WTC11 (cell line): ENCODE measurements at regions not wholly inside any gene's neighbourhood (a gene's known extent, or its start where the extent isn't known, plus 50 kb on each side); places are given as distances from the start of the nearest gene placed in this dataset.

ENCODE experiments used
- ATAC-seq: fragments of 200-7000 bp; cut with Tn5 transposase; 2 replicates; pipeline ENCODE4 v1.10.0; 2021; ENCODE audit warnings: mild to moderate bottlenecking, moderate library complexity
- CTCF ChIA-PET: fragments of 300-600 bp; sonication (Branson Sonifier 250); formaldehyde crosslinking; loops from one replicate; lab custom pipeline; 2021; ENCODE audit warnings: antibody characterized with exemption; lab: Charles Lee
- POLR2A ChIA-PET: fragments of 350-600 bp; sonication (Branson Sonifier 250); formaldehyde crosslinking; loops from one replicate; lab custom pipeline; 2021; ENCODE audit warnings: antibody characterized with exemption; lab: Charles Lee
- DNase-seq: peaks from one replicate; pipeline ENCODE4 v3.0.0; 2021; ENCODE audit warnings: low spot score
- H3K27ac Mint-ChIP-seq: 2 replicates; pipeline ENCODE4 v1.8.0; 2021; ENCODE audit warnings: mixed read lengths
- H3K27me3 Mint-ChIP-seq: 2 replicates; pipeline ENCODE4 v1.8.0; 2021; ENCODE audit warnings: low read depth, mild to moderate bottlenecking, moderate library complexity, mixed read lengths
- H3K36me3 Mint-ChIP-seq: 2 replicates; pipeline ENCODE4 v1.8.0; 2021; ENCODE audit warnings: mixed read lengths
- H3K4me1 Mint-ChIP-seq: 2 replicates; pipeline ENCODE4 v1.8.0; 2022; ENCODE audit warnings: mixed read lengths
- H3K4me3 Mint-ChIP-seq: 2 replicates; pipeline ENCODE4 v1.8.0; 2021; ENCODE audit warnings: mild to moderate bottlenecking, moderate library complexity, mixed read lengths
- H3K9me3 Mint-ChIP-seq: 2 replicates; pipeline ENCODE4 v1.8.0; 2021; ENCODE audit warnings: mixed read lengths
- EMX1 ChIP-seq: fragments of 250-450 bp; sonication (Bioruptor Pico); IDR thresholded peaks from 2 replicates; pipeline ENCODE4 v1.8.0; 2021; ENCODE audit warnings: mild to moderate bottlenecking
- IRF2 ChIP-seq: sonication (generic); formaldehyde crosslinking; IDR thresholded peaks from 2 replicates; pipeline ENCODE4 v1.8.0; 2022; ENCODE audit warnings: low read depth, missing genetic modification reagents, borderline replicate concordance
- MYBL2 ChIP-seq: sonication (generic); formaldehyde crosslinking; IDR thresholded peaks from 2 replicates; pipeline ENCODE4 v1.8.1; 2023; ENCODE audit warnings: mild to moderate bottlenecking, moderate library complexity, missing genetic modification reagents
- NFE2L1 ChIP-seq: sonication (generic); formaldehyde crosslinking; IDR thresholded peaks from 2 replicates; pipeline ENCODE4 v1.8.1; 2023; ENCODE audit warnings: missing genetic modification reagents
- NFYB ChIP-seq: sonication (generic); formaldehyde crosslinking; conservative IDR thresholded peaks from 2 replicates; pipeline ENCODE4 v1.8.0; 2022; ENCODE audit warnings: low read depth, missing genetic modification reagents
- NR2C2 ChIP-seq: sonication (generic); formaldehyde crosslinking; IDR thresholded peaks from 2 replicates; pipeline ENCODE4 v1.8.0; 2022; ENCODE audit warnings: mild to moderate bottlenecking, missing genetic modification reagents
- NR3C1 ChIP-seq: sonication (generic); formaldehyde crosslinking; conservative IDR thresholded peaks from 2 replicates; pipeline ENCODE4 v1.8.1; 2023; ENCODE audit warnings: low read depth, mild to moderate bottlenecking, missing genetic modification reagents
- RELA ChIP-seq: sonication (generic); formaldehyde crosslinking; IDR thresholded peaks from 2 replicates; pipeline ENCODE4 v1.8.1; 2022; ENCODE audit warnings: missing genetic modification reagents, mild to moderate bottlenecking, borderline replicate concordance
- ZBTB21 ChIP-seq: sonication (generic); formaldehyde crosslinking; IDR thresholded peaks from 2 replicates; pipeline ENCODE4 v1.8.1; 2023; ENCODE audit warnings: mild to moderate bottlenecking, missing genetic modification reagents, borderline replicate concordance
- ZNF138 ChIP-seq: sonication (generic); formaldehyde crosslinking; conservative IDR thresholded peaks from 2 replicates; pipeline ENCODE4 v1.8.1; 2022; ENCODE audit warnings: mild to moderate bottlenecking, moderate library complexity, missing genetic modification reagents
- ZNF263 ChIP-seq: sonication (generic); formaldehyde crosslinking; IDR thresholded peaks from 2 replicates; pipeline ENCODE4 v1.8.1; 2022; ENCODE audit warnings: low read depth, mild to moderate bottlenecking, moderate library complexity, missing genetic modification reagents
- ZNF396 ChIP-seq: fragments of 250-450 bp; sonication (Bioruptor Pico); IDR thresholded peaks from 2 replicates; pipeline ENCODE4 v1.8.0; 2021; ENCODE audit warnings: mild to moderate bottlenecking, moderate library complexity, borderline replicate concordance
- TF ChIP-seq, protein P1 (sequence below): fragments of 250-450 bp; sonication (Bioruptor Pico); IDR thresholded peaks from 2 replicates; pipeline ENCODE4 v1.9.0; 2021; ENCODE audit warnings: moderate library complexity, mild to moderate bottlenecking, inconsistent platforms, borderline replicate concordance
- TF ChIP-seq, protein P2 (sequence below): sonication (generic); formaldehyde crosslinking; IDR thresholded peaks from 2 replicates; pipeline ENCODE4 v1.8.1; 2023; ENCODE audit warnings: mild to moderate bottlenecking, missing genetic modification reagents
- TF ChIP-seq, protein P3 (sequence below): fragments of 200-600 bp; IDR thresholded peaks from 2 replicates; pipeline ENCODE4 v1.8.0; 2022; ENCODE audit warnings: antibody characterized with exemption
- TF ChIP-seq, protein P4 (sequence below): sonication (generic); formaldehyde crosslinking; IDR thresholded peaks from 2 replicates; pipeline ENCODE4 v1.8.1; 2023; ENCODE audit warnings: mild to moderate bottlenecking, moderate library complexity, missing genetic modification reagents
- TF ChIP-seq, protein P5 (sequence below): fragments of 250-450 bp; sonication (Bioruptor Pico); IDR thresholded peaks from 2 replicates; pipeline ENCODE4 v2.1.2; 2022; ENCODE audit warnings: mild to moderate bottlenecking, moderate library complexity
- TF ChIP-seq, protein P6 (sequence below): sonication (generic); formaldehyde crosslinking; IDR thresholded peaks from 2 replicates; pipeline ENCODE4 v1.8.0; 2023; ENCODE audit warnings: missing genetic modification reagents, mild to moderate bottlenecking, borderline replicate concordance

DNA sequence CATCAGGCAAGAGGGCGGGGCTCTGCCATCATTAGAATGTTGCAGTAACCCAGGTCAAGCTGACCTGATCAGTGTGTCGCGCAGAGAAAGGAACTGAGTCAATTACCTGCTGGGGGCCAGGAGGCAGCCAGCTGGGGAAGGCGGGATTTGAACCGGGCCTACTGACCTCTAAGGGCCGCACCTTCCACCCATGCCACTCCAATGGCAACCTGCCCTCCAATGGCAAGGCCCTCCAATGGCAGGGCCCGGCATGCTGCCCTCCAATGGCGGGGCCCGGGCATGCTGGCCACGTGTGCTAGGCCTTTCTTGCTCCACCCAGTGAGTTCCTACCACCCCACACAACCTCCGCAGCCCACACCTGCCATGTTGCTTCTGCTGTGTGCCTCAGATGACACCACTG lies 407.6 kb downstream of the CTTN start:
- H3K36me3 Mint-ChIP-seq: peaks cover 17% of the 10 kb centered on the region
- H3K4me1 Mint-ChIP-seq: peaks cover 1% of the 10 kb centered on the region; the same call in 1 of the 2 replicates
- H3K27ac Mint-ChIP-seq: no peak overlapping the region
- H3K9me3 Mint-ChIP-seq: no peaks in the 10 kb centered on the region
- no peaks in the 10 kb centered on the region for H3K27me3 Mint-ChIP-seq
- CTCF ChIA-PET: interaction anchor here (1.7 kb wide), 1 partner anchor 10 kb away, joined by 9 read pairs; no protein-coding TSS in a partner anchor
- H3K4me3 Mint-ChIP-seq: no peak overlapping the region
- TF ChIP-seq ZNF396: no peak
- TF ChIP-seq NFYB (CRISPR knock-in tag): no peak; the same call in 1 of the 2 replicates
- no peak for TF ChIP-seq ZNF263 (CRISPR knock-in tag)
- TF ChIP-seq NFE2L1: no peak
- no peak for TF ChIP-seq ZNF138 (CRISPR knock-in tag)
- POLR2A ChIA-PET: no interaction called here
- no peak for DNase-seq
- ATAC-seq: no peak; the same call in 1 of the 2 replicates

DNA sequence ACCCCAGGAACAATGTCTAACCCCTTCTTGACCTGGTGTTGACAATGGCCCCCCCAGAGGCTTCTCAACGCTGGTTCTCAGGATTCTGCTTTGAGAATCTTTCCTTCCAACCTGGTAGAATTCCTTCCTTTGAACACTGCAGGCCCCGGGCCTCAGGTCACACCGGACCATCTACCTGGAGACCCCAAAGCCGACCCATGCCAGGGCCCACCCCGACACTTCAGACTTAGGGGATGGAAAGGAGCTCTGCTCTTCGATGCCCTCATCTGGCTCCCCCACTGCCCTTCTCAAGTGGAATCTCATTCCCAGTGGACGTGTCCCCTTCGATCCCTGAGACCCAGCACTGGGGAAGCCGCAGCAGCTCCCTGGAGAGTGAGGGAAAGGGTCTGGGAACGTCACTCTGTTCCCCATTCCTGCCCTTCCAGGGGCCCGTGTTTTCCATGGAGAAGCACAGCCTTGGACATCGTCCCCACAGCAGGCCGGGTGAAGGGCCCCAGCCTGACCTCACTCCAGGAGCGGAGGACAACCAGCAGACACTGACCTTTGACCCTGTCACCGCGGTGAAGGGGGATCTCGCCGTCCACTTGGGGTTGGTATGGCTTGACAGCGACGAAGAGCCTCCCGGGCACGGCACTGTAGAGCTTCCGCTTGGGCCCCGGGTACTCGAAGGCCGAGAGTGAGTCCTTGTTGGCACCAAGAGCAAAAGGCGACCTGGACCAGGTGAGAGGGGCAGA lies 408.3 kb downstream of the CTTN start:
- no peaks in the 10 kb centered on the region; the same call in 1 of the 2 replicates for H3K27me3 Mint-ChIP-seq
- no peaks in the 10 kb centered on the region for H3K4me1 Mint-ChIP-seq
- peaks cover 17% of the 10 kb centered on the region for H3K36me3 Mint-ChIP-seq
- POLR2A ChIA-PET: no interaction called here
- H3K4me3 Mint-ChIP-seq: no peak overlapping the region
- no peak for TF ChIP-seq ZNF396
- TF ChIP-seq IRF2 (CRISPR knock-in tag): no peak
- TF ChIP-seq, protein P1, sequence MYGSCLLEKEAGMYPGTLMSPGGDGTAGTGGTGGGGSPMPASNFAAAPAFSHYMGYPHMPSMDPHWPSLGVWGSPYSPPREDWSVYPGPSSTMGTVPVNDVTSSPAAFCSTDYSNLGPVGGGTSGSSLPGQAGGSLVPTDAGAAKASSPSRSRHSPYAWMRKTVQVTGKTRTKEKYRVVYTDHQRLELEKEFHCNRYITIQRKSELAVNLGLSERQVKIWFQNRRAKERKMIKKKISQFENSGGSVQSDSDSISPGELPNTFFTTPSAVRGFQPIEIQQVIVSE (CRISPR knock-in tag): no peak
- TF ChIP-seq, protein P2, sequence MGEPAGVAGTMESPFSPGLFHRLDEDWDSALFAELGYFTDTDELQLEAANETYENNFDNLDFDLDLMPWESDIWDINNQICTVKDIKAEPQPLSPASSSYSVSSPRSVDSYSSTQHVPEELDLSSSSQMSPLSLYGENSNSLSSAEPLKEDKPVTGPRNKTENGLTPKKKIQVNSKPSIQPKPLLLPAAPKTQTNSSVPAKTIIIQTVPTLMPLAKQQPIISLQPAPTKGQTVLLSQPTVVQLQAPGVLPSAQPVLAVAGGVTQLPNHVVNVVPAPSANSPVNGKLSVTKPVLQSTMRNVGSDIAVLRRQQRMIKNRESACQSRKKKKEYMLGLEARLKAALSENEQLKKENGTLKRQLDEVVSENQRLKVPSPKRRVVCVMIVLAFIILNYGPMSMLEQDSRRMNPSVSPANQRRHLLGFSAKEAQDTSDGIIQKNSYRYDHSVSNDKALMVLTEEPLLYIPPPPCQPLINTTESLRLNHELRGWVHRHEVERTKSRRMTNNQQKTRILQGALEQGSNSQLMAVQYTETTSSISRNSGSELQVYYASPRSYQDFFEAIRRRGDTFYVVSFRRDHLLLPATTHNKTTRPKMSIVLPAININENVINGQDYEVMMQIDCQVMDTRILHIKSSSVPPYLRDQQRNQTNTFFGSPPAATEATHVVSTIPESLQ (CRISPR knock-in tag): no peak
- TF ChIP-seq, protein P3, sequence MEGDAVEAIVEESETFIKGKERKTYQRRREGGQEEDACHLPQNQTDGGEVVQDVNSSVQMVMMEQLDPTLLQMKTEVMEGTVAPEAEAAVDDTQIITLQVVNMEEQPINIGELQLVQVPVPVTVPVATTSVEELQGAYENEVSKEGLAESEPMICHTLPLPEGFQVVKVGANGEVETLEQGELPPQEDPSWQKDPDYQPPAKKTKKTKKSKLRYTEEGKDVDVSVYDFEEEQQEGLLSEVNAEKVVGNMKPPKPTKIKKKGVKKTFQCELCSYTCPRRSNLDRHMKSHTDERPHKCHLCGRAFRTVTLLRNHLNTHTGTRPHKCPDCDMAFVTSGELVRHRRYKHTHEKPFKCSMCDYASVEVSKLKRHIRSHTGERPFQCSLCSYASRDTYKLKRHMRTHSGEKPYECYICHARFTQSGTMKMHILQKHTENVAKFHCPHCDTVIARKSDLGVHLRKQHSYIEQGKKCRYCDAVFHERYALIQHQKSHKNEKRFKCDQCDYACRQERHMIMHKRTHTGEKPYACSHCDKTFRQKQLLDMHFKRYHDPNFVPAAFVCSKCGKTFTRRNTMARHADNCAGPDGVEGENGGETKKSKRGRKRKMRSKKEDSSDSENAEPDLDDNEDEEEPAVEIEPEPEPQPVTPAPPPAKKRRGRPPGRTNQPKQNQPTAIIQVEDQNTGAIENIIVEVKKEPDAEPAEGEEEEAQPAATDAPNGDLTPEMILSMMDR: no peak
- TF ChIP-seq, protein P4, sequence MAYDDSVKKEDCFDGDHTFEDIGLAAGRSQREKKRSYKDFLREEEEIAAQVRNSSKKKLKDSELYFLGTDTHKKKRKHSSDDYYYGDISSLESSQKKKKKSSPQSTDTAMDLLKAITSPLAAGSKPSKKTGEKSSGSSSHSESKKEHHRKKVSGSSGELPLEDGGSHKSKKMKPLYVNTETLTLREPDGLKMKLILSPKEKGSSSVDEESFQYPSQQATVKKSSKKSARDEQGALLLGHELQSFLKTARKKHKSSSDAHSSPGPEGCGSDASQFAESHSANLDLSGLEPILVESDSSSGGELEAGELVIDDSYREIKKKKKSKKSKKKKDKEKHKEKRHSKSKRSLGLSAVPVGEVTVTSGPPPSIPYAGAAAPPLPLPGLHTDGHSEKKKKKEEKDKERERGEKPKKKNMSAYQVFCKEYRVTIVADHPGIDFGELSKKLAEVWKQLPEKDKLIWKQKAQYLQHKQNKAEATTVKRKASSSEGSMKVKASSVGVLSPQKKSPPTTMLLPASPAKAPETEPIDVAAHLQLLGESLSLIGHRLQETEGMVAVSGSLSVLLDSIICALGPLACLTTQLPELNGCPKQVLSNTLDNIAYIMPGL (CRISPR knock-in tag): no peak
- no peak for TF ChIP-seq ZBTB21
- no peak for TF ChIP-seq NFYB (CRISPR knock-in tag)
- TF ChIP-seq MYBL2 (CRISPR knock-in tag): no peak
- TF ChIP-seq, all 79 proteins: peak for 0
- CTCF ChIA-PET: no interaction called here
- no peak for ATAC-seq
- no peak for DNase-seq
- no peaks in the 10 kb centered on the region for H3K9me3 Mint-ChIP-seq
- H3K27ac Mint-ChIP-seq: no peak overlapping the region

DNA sequence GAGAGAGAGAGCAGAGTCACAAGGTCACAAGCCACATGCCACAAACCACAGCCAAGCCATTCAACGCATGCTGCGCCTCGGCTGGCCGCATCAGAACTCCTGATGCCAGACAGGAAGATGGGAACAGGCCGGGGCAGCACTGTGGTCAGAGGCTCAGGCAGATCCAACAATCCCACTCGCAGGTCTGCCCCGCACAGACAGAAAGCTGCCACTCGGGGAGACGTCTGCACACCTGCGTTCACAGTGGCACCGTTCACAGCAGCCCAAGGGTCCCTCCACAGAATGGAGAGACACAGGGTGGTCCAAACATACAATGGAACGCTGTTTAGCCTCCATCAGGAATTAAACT lies 408.8 kb downstream of the CTTN start:
- no peak for DNase-seq
- H3K27me3 Mint-ChIP-seq: no peaks in the 10 kb centered on the region; the same call in 1 of the 2 replicates
- H3K27ac Mint-ChIP-seq: no peak overlapping the region
- H3K36me3 Mint-ChIP-seq: peaks cover 17% of the 10 kb centered on the region
- ChIA-PET POLR2A (no interaction called here), CTCF (no interaction called here)
- no peaks in the 10 kb centered on the region for H3K4me1 Mint-ChIP-seq
- no peak overlapping the region for H3K4me3 Mint-ChIP-seq
- no peaks in the 10 kb centered on the region for H3K9me3 Mint-ChIP-seq
- ATAC-seq: no peak
- TF ChIP-seq, protein P5, sequence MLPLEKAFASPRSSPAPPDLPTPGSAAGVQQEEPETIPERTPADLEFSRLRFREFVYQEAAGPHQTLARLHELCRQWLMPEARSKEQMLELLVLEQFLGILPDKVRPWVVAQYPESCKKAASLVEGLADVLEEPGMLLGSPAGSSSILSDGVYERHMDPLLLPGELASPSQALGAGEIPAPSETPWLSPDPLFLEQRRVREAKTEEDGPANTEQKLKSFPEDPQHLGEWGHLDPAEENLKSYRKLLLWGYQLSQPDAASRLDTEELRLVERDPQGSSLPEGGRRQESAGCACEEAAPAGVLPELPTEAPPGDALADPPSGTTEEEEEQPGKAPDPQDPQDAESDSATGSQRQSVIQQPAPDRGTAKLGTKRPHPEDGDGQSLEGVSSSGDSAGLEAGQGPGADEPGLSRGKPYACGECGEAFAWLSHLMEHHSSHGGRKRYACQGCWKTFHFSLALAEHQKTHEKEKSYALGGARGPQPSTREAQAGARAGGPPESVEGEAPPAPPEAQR (CRISPR knock-in tag): no peak
- TF ChIP-seq EMX1 (CRISPR knock-in tag): no peak
- TF ChIP-seq, protein P1 (CRISPR knock-in tag): no peak
- no peak for TF ChIP-seq NR3C1
- TF ChIP-seq RELA (CRISPR knock-in tag): no peak
- TF ChIP-seq, protein P6, sequence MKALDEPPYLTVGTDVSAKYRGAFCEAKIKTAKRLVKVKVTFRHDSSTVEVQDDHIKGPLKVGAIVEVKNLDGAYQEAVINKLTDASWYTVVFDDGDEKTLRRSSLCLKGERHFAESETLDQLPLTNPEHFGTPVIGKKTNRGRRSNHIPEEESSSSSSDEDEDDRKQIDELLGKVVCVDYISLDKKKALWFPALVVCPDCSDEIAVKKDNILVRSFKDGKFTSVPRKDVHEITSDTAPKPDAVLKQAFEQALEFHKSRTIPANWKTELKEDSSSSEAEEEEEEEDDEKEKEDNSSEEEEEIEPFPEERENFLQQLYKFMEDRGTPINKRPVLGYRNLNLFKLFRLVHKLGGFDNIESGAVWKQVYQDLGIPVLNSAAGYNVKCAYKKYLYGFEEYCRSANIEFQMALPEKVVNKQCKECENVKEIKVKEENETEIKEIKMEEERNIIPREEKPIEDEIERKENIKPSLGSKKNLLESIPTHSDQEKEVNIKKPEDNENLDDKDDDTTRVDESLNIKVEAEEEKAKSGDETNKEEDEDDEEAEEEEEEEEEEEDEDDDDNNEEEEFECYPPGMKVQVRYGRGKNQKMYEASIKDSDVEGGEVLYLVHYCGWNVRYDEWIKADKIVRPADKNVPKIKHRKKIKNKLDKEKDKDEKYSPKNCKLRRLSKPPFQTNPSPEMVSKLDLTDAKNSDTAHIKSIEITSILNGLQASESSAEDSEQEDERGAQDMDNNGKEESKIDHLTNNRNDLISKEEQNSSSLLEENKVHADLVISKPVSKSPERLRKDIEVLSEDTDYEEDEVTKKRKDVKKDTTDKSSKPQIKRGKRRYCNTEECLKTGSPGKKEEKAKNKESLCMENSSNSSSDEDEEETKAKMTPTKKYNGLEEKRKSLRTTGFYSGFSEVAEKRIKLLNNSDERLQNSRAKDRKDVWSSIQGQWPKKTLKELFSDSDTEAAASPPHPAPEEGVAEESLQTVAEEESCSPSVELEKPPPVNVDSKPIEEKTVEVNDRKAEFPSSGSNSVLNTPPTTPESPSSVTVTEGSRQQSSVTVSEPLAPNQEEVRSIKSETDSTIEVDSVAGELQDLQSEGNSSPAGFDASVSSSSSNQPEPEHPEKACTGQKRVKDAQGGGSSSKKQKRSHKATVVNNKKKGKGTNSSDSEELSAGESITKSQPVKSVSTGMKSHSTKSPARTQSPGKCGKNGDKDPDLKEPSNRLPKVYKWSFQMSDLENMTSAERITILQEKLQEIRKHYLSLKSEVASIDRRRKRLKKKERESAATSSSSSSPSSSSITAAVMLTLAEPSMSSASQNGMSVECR: no peak
- no peak for TF ChIP-seq NR2C2
